HEK293 (cell line): ENCODE measurements at regions not wholly inside any gene's neighbourhood (a gene's known extent, or its start where the extent isn't known, plus 50 kb on each side); places are given as distances from the start of the nearest gene placed in this dataset.

Source experiments
- CTCF ChIP-seq: fragments of 450-650 bp; formaldehyde crosslinking; IDR thresholded peaks from 2 replicates; pipeline ENCODE4 v1.5.1; 2016; ENCODE audit warnings: missing biosample characterization, missing genetic modification characterization
- REST ChIP-seq: fragments of 450-650 bp; formaldehyde crosslinking; IDR thresholded peaks from 2 replicates; pipeline ENCODE4 v1.5.1; 2016; ENCODE audit warnings: missing biosample characterization, missing genetic modification characterization
- SALL2 ChIP-seq: fragments of 450-650 bp; formaldehyde crosslinking; IDR thresholded peaks from 2 replicates; pipeline ENCODE4 v1.5.0; 2017; ENCODE audit warnings: missing biosample characterization, mild to moderate bottlenecking, missing genetic modification characterization, borderline replicate concordance
- SETDB1 ChIP-seq: IDR thresholded peaks from one replicate; pipeline ENCODE4 v1.6.1; 2017; ENCODE audit warnings: mild to moderate bottlenecking, low read length, moderate library complexity, mixed read lengths; ENCODE audit not compliant: insufficient read length
- YY1 ChIP-seq: fragments of 450-650 bp; formaldehyde crosslinking; IDR thresholded peaks from 2 replicates; pipeline ENCODE4 v1.5.1; 2018; ENCODE audit warnings: missing biosample characterization, missing genetic modification characterization
- ZEB2 ChIP-seq: fragments of 450-650 bp; formaldehyde crosslinking; IDR thresholded peaks from 2 replicates; pipeline ENCODE4 v1.5.1; 2016; ENCODE audit warnings: missing biosample characterization, missing genetic modification characterization
- ZNF10 ChIP-seq: fragments of 450-650 bp; formaldehyde crosslinking; IDR thresholded peaks from 2 replicates; pipeline ENCODE4 v1.5.1; 2017; ENCODE audit warnings: missing biosample characterization, missing genetic modification characterization
- ZNF23 ChIP-seq: fragments of 450-650 bp; formaldehyde crosslinking; IDR thresholded peaks from 2 replicates; pipeline ENCODE4 v1.5.1; 2016; ENCODE audit warnings: missing biosample characterization, missing genetic modification characterization, borderline replicate concordance
- ZNF274 ChIP-seq, 2 experiments: fragments of 200-500 bp in 1 of 2; fragments of 450-650 bp in 1 of 2; sonication (Bioruptor generic) in 1 of 2; formaldehyde crosslinking in 1 of 2; IDR thresholded peaks; 2 replicates each; pipeline versions ENCODE4 v1.5.1 to v1.6.1; 2014 to 2016; ENCODE audit warnings: borderline replicate concordance in 1 of 2, inconsistent platforms in 1 of 2, low read length in 1 of 2, missing biosample characterization in 1 of 2, missing genetic modification characterization in 1 of 2
- ZNF488 ChIP-seq: fragments of 450-650 bp; formaldehyde crosslinking; IDR thresholded peaks from 2 replicates; pipeline ENCODE4 v1.5.1; 2016; ENCODE audit warnings: missing biosample characterization, missing genetic modification characterization
- ZNF664 ChIP-seq: fragments of 450-650 bp; formaldehyde crosslinking; IDR thresholded peaks from 2 replicates; pipeline ENCODE4 v1.5.1; 2016; ENCODE audit warnings: missing biosample characterization, missing genetic modification characterization
- ZNF792 ChIP-seq: fragments of 450-650 bp; formaldehyde crosslinking; IDR thresholded peaks from 2 replicates; pipeline ENCODE4 v1.5.1; 2016; ENCODE audit warnings: missing biosample characterization, missing genetic modification characterization
- ZSCAN30 ChIP-seq: fragments of 450-650 bp; IDR thresholded peaks from 2 replicates; pipeline ENCODE4 v1.5.1; 2018; ENCODE audit warnings: missing biosample characterization, mild to moderate bottlenecking, missing genetic modification characterization, moderate library complexity
- TF ChIP-seq, protein P1 (sequence below): IDR thresholded peaks from 2 replicates; pipeline ENCODE4 v1.6.1; 2011; ENCODE audit warnings: mild to moderate bottlenecking, low read depth, low read length, borderline replicate concordance

- TF ChIP-seq CTCF (no peak), SETDB1 (no peak), ZEB2 (no peak), ZNF792 (tag by site-specific recombination) (no peak), ZNF488 (no peak), ZNF23 (no peak), ZNF664 (no peak), ZNF274 (IDR thresholded peaks at IDR 0.05; ENCODE audit: low read length) (no peak), ZNF274 (tag by site-specific recombination; IDR thresholded peaks at IDR 0.05; ENCODE audit: borderline replicate concordance) (no peak), ZNF10 (tag by site-specific recombination) (no peak), SALL2 (tag by site-specific recombination) (no peak), YY1 (tag by site-specific recombination) (no peak), ZSCAN30 (no peak), REST (no peak)
- TF ChIP-seq, protein P1, sequence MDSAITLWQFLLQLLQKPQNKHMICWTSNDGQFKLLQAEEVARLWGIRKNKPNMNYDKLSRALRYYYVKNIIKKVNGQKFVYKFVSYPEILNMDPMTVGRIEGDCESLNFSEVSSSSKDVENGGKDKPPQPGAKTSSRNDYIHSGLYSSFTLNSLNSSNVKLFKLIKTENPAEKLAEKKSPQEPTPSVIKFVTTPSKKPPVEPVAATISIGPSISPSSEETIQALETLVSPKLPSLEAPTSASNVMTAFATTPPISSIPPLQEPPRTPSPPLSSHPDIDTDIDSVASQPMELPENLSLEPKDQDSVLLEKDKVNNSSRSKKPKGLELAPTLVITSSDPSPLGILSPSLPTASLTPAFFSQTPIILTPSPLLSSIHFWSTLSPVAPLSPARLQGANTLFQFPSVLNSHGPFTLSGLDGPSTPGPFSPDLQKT = no peak
Measured at GRCh38 chr4:124329134-124329533, 383.4 kb downstream of the ANKRD50 start.
